ENCODE measurements at regions not wholly inside any gene's neighbourhood (a gene's known extent, or its start where the extent isn't known, plus 50 kb on each side); places are given as distances from the start of the nearest gene placed in this dataset.
"Not testable (repeated sequence)": the region's sequence is repeated elsewhere in the genome, so short reads cannot be mapped to it uniquely, and the experiment has no call there.

- Histone ChIP-seq H3K36me3 (ENCODE audit: control insufficient read depth, insufficient read depth, low read length) (no peaks in the 10 kb centered on the region), H3K4me3 (replicated peaks; ENCODE audit: low read depth, low read length) (no peak overlapping the region), H3K27me3 (replicated peaks; ENCODE audit: control insufficient read depth, insufficient read depth, low read length) (no peaks in the 10 kb centered on the region)
- no peak for DNase-seq (ENCODE audit: extremely low read depth, insufficient read length)
- no peak for TF ChIP-seq CTCF (IDR thresholded peaks at IDR 0.05; ENCODE audit: insufficient read depth, low read length, poor library complexity, severe bottlenecking)
Measured at GRCh38 chr9:101858026-101858425, 119.6 kb upstream of the GRIN3A start.

- no peak for TF ChIP-seq CTCF (IDR thresholded peaks at IDR 0.05; ENCODE audit: insufficient read depth, low read length, poor library complexity, severe bottlenecking)
- no peak overlapping the region for H3K4me3 ChIP-seq (replicated peaks; ENCODE audit: low read depth, low read length)
- DNase-seq (ENCODE audit: extremely low read depth, insufficient read length), result no peak
- no peaks in the 10 kb centered on the region for H3K27me3 ChIP-seq (replicated peaks; ENCODE audit: control insufficient read depth, insufficient read depth, low read length)
- no peaks in the 10 kb centered on the region for H3K36me3 ChIP-seq (ENCODE audit: control insufficient read depth, insufficient read depth, low read length)
Measured at GRCh38 chr9:101849102-101849707, 110.8 kb upstream of the GRIN3A start.

- TF ChIP-seq CTCF (IDR thresholded peaks at IDR 0.05; ENCODE audit: insufficient read depth, low read length, poor library complexity, severe bottlenecking), result no peak
- H3K27me3 ChIP-seq (replicated peaks; ENCODE audit: control insufficient read depth, insufficient read depth, low read length), result no peaks in the 10 kb centered on the region
- H3K4me3 ChIP-seq (replicated peaks; ENCODE audit: low read depth, low read length), result no peak overlapping the region
- no peak for DNase-seq (ENCODE audit: extremely low read depth, insufficient read length)
- H3K36me3 ChIP-seq (ENCODE audit: control insufficient read depth, insufficient read depth, low read length), result no peaks in the 10 kb centered on the region
Measured at GRCh38 chr9:101848485-101848919, 110.1 kb upstream of the GRIN3A start.

GRCh38 chr9:101846161-101846560 lies 107.7 kb upstream of the GRIN3A start:
- no peak for TF ChIP-seq CTCF (IDR thresholded peaks at IDR 0.05; ENCODE audit: insufficient read depth, low read length, poor library complexity, severe bottlenecking)
- H3K4me3 ChIP-seq (replicated peaks; ENCODE audit: low read depth, low read length), result no peak overlapping the region

GRCh38 chr9:101840694-101841188 lies 102.3 kb upstream of the GRIN3A start:
- TF ChIP-seq CTCF (IDR thresholded peaks at IDR 0.05; ENCODE audit: insufficient read depth, low read length, poor library complexity, severe bottlenecking), result no peak
- H3K27me3 ChIP-seq (replicated peaks; ENCODE audit: control insufficient read depth, insufficient read depth, low read length), result no peaks in the 10 kb centered on the region

More at GRCh38 chr9:101846161-101846560, 107.7 kb upstream of the GRIN3A start:
- no peaks in the 10 kb centered on the region for H3K27me3 ChIP-seq (replicated peaks; ENCODE audit: control insufficient read depth, insufficient read depth, low read length)
- no peak for DNase-seq (ENCODE audit: extremely low read depth, insufficient read length)
- H3K36me3 ChIP-seq (ENCODE audit: control insufficient read depth, insufficient read depth, low read length), result no peaks in the 10 kb centered on the region

GRCh38 chr9:101838988-101839387 lies 100.5 kb upstream of the GRIN3A start:
- not testable (repeated sequence) for H3K27me3 ChIP-seq (replicated peaks; ENCODE audit: control insufficient read depth, insufficient read depth, low read length); H3K36me3 ChIP-seq (ENCODE audit: control insufficient read depth, insufficient read depth, low read length); H3K4me3 ChIP-seq (replicated peaks; ENCODE audit: low read depth, low read length); DNase-seq (ENCODE audit: extremely low read depth, insufficient read length)

More at GRCh38 chr9:101840694-101841188, 102.3 kb upstream of the GRIN3A start:
- no peak for DNase-seq (ENCODE audit: extremely low read depth, insufficient read length)
- H3K36me3 ChIP-seq (ENCODE audit: control insufficient read depth, insufficient read depth, low read length), result no peaks in the 10 kb centered on the region
- H3K4me3 ChIP-seq (replicated peaks; ENCODE audit: low read depth, low read length), result no peak overlapping the region

Data from GM06990 (cell line).